ENCODE measurements at regions not wholly inside any gene's neighbourhood (a gene's known extent, or its start where the extent isn't known, plus 50 kb on each side); places are given as distances from the start of the nearest gene placed in this dataset.

GRCh38 chr4:52371841-52372240 lies 287.3 kb downstream of the USP46 start:
- no peak for DNase-seq (ENCODE audit: low read depth, low spot score)
- Histone ChIP-seq H3K27ac (ENCODE audit: insufficient read depth, low read depth, low read length) (no peak overlapping the region), H3K9ac (replicated peaks; ENCODE audit: extremely low read depth, insufficient read depth, low read length) (no peak overlapping the region), H3K4me3 (replicated peaks in 1 of 3; ENCODE audit: insufficient read depth in 1 of 3, low read depth in 1 of 3, low read length in 3 of 3) (no peak overlapping the region), H4K20me1 (replicated peaks; ENCODE audit: control insufficient read depth, extremely low read depth, insufficient read depth, low read length) (no peaks in the 10 kb centered on the region), H3K36me3 (ENCODE audit: control insufficient read depth in 2 of 2, extremely low read depth in 1 of 2, insufficient read depth in 2 of 2, low read length in 2 of 2) (no peaks in the 10 kb centered on the region), H3K4me2 (ENCODE audit: insufficient read depth, low read length) (no peak overlapping the region), H3K27me3 (ENCODE audit: control insufficient read depth in 2 of 2, insufficient read depth in 2 of 2, low read length in 2 of 2) (peaks cover 0 to 2% of the 10 kb centered on the region in 2 experiments), H2AFZ (ENCODE audit: low read depth, low read length) (no peak overlapping the region), H3K79me2 (ENCODE audit: control insufficient read depth, insufficient read depth, low read length) (no peaks in the 10 kb centered on the region), H3K9me1 (replicated peaks; ENCODE audit: control insufficient read depth, extremely low read depth, insufficient read depth, low read length) (no peaks in the 10 kb centered on the region), H3K4me1 (ENCODE audit: control insufficient read depth, extremely low read depth, insufficient read depth, low read length) (no peaks in the 10 kb centered on the region), H3K9me3 (replicated peaks; ENCODE audit: control insufficient read depth, insufficient read depth, low read length) (no peaks in the 10 kb centered on the region)
- BruUV-seq (replicated peaks) = no TSS peak
- no peak for FAIRE-seq
- intact Hi-C loops (cut with micrococcal nuclease) (no loop called here), dilution Hi-C loops (cut with MboI; ENCODE audit: extremely low pct_ligation_motif_present, low sequenced_read_pairs) (no loop called here)
- POLR2A ChIA-PET = no interaction called here
- TF ChIP-seq POLR2AphosphoS5 (IDR thresholded peaks at IDR 0.05; ENCODE audit: insufficient read depth, low read depth, low read length) (no peak), CTCF (IDR thresholded peaks at IDR 0.05; ENCODE audit: extremely low read depth in 1 of 2, insufficient read depth in 1 of 2, low read depth in 1 of 2, low read length in 2 of 2) (no peak), MAX (IDR thresholded peaks at IDR 0.05; ENCODE audit: insufficient read depth, insufficient read length) (no peak), POLR2A (IDR thresholded peaks at IDR 0.05; ENCODE audit: low read depth, low read length) (no peak), FOS (IDR thresholded peaks at IDR 0.05; ENCODE audit: borderline replicate concordance, insufficient read depth, low read length) (no peak), EZH2 (IDR thresholded peaks at IDR 0.05; ENCODE audit: borderline replicate concordance, low read depth, low read length, severe bottlenecking) (no peak), GATA2 (IDR thresholded peaks at IDR 0.05; ENCODE audit: insufficient read depth, insufficient read length, low read depth, low read length) (no peak), JUN (IDR thresholded peaks at IDR 0.05; ENCODE audit: borderline replicate concordance, insufficient read depth, insufficient read length, low read depth) (no peak), MYC (IDR thresholded peaks at IDR 0.05; ENCODE audit: low read depth, low read length) (no peak)
- CTCF ChIA-PET = no interaction called here
